ENCODE measurements at regions not wholly inside any gene's neighbourhood (a gene's known extent, or its start where the extent isn't known, plus 50 kb on each side); places are given as distances from the start of the nearest gene placed in this dataset.
"Not testable (repeated sequence)": the region's sequence is repeated elsewhere in the genome, so short reads cannot be mapped to it uniquely, and the experiment has no call there.

DNA sequence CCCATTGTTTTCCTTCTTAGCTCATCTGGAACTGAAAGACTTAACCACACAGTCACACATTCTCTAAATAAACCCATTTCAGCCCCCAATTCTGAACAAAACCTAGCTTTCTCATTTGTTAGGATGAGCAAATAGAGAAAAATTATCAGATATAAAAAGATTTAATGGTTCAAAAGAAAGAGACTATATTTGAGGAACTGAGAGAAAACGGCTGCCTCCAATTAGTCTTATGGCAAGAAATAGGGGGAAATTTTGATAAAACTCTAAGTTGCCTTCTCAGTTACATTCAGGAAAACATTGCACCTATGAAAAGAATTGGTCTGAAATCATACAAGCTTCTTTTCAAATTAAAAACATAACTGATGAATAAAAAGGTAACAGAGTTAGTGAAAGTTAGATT lies 63.7 kb upstream of the ALDH1B1 start:
- Histone ChIP-seq H3K9ac (ENCODE audit: low read length) (no peak overlapping the region), H3K4me3 (ENCODE audit: low read length) (no peak overlapping the region), H3F3A (ENCODE audit: low read length, unreplicated experiment) (no peaks in the 10 kb centered on the region), H3K9me3 (ENCODE audit: low read length) (no peaks in the 10 kb centered on the region), H3K27ac (ENCODE audit: low read length) (no peak overlapping the region), H3K9me2 (replicated peaks; ENCODE audit: low read length) (no peaks in the 10 kb centered on the region), H3K36me3 (ENCODE audit: low read depth, low read length) (no peaks in the 10 kb centered on the region), H3K27me3 (ENCODE audit: low read length) (no peaks in the 10 kb centered on the region), H3K4me1 (ENCODE audit: insufficient read depth, low read length) (no peaks in the 10 kb centered on the region), H2AFZ (ENCODE audit: low read length) (no peak overlapping the region), H3K79me2 (ENCODE audit: low read length) (no peaks in the 10 kb centered on the region), H3K4me2 (ENCODE audit: low read length) (no peak overlapping the region), H4K20me1 (ENCODE audit: low read length) (no peaks in the 10 kb centered on the region)
- intact Hi-C loops (cut with micrococcal nuclease), result no loop called here
- ATAC-seq, result no peak
- ChIA-PET CTCF (no interaction called here), POLR2A (ENCODE audit: unreplicated experiment) (no interaction called here)
- TF ChIP-seq EZH2 (IDR thresholded peaks at IDR 0.05; ENCODE audit: low read length, unreplicated experiment), result no peak
- no peak for TF ChIP-seq EZH2phosphoT487 (IDR thresholded peaks at IDR 0.05; ENCODE audit: borderline replicate concordance, low read length)
- TF ChIP-seq, protein P1, sequence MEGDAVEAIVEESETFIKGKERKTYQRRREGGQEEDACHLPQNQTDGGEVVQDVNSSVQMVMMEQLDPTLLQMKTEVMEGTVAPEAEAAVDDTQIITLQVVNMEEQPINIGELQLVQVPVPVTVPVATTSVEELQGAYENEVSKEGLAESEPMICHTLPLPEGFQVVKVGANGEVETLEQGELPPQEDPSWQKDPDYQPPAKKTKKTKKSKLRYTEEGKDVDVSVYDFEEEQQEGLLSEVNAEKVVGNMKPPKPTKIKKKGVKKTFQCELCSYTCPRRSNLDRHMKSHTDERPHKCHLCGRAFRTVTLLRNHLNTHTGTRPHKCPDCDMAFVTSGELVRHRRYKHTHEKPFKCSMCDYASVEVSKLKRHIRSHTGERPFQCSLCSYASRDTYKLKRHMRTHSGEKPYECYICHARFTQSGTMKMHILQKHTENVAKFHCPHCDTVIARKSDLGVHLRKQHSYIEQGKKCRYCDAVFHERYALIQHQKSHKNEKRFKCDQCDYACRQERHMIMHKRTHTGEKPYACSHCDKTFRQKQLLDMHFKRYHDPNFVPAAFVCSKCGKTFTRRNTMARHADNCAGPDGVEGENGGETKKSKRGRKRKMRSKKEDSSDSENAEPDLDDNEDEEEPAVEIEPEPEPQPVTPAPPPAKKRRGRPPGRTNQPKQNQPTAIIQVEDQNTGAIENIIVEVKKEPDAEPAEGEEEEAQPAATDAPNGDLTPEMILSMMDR (conservative IDR thresholded peaks at IDR 0.05; ENCODE audit: low read depth, low read length), result no peak
- no TSS peak for BruUV-seq (replicated peaks)
- DNase-seq, result no peak

DNA sequence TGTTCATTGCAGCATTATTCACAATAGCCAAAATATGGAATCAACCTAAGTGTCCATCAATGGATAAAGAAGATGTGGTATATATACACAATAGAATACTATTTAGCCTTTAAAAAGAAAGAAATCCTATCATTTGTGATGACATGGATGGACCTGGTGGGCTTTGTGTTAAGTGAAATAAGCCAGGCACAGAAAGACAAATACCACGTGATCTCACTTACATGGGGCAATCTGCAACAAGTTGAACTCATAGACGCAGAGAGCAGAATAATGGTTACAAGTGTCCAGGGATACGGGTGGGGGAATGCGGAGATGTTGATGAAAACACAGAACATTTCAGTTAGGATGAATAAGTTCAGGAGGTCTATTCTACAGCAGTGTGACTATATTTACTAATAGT lies 66.4 kb upstream of the ALDH1B1 start:
- intact Hi-C loops (cut with micrococcal nuclease), result no loop called here
- ATAC-seq (no peak), DNase-seq (no peak)
- Histone ChIP-seq H2AFZ (ENCODE audit: low read length) (no peak overlapping the region), H3K4me2 (ENCODE audit: low read length) (no peak overlapping the region), H4K20me1 (ENCODE audit: low read length) (no peaks in the 10 kb centered on the region), H3K9me2 (replicated peaks; ENCODE audit: low read length) (no peaks in the 10 kb centered on the region), H3K9ac (ENCODE audit: low read length) (no peak overlapping the region), H3K27ac (ENCODE audit: low read length) (no peak overlapping the region), H3K79me2 (ENCODE audit: low read length) (no peaks in the 10 kb centered on the region), H3K36me3 (ENCODE audit: low read depth, low read length) (no peaks in the 10 kb centered on the region), H3K27me3 (ENCODE audit: low read length) (0 out of 2 replicates have a peak, but pooled peaks cover 5% of the 10 kb centered on the region), H3K4me3 (ENCODE audit: low read length) (no peak overlapping the region), H3K4me1 (ENCODE audit: insufficient read depth, low read length) (no peaks in the 10 kb centered on the region), H3K9me3 (ENCODE audit: low read length) (no peaks in the 10 kb centered on the region), H3F3A (ENCODE audit: low read length, unreplicated experiment) (no peaks in the 10 kb centered on the region)
- BruUV-seq (replicated peaks), result no TSS peak
- TF ChIP-seq EZH2 (IDR thresholded peaks at IDR 0.05; ENCODE audit: low read length, unreplicated experiment) (no peak), EZH2phosphoT487 (IDR thresholded peaks at IDR 0.05; ENCODE audit: borderline replicate concordance, low read length) (no peak)
- TF ChIP-seq, protein P1 (conservative IDR thresholded peaks at IDR 0.05; ENCODE audit: low read depth, low read length), result no peak
- ChIA-PET CTCF (no interaction called here), POLR2A (ENCODE audit: unreplicated experiment) (no interaction called here)

DNA sequence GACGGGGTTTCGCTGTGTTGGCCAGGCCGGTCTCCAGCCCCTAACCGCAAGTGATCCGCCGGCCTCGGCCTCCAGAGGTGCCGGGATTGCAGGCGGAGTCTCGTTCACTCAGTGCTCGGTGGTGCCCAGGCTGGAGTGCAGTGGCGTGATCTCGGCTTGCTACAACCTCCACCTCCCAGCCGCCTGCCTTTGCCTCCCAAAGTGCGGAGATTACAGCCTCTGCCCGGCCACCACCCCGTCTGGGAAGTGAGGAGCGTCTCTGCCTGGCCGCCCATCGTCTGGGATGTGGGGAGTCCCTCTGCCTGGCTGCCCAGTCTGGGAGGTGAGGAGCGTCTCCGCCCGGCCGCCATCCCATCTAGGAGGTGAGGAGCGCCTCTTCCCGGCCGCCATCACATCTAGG lies 68.3 kb upstream of the ALDH1B1 start:
- H3K9me2 ChIP-seq (replicated peaks; ENCODE audit: low read length); H4K20me1 ChIP-seq (ENCODE audit: low read length); ATAC-seq; H3K4me1 ChIP-seq (ENCODE audit: insufficient read depth, low read length); H3F3A ChIP-seq (ENCODE audit: low read length, unreplicated experiment); H3K79me2 ChIP-seq (ENCODE audit: low read length); H2AFZ ChIP-seq (ENCODE audit: low read length); H3K27me3 ChIP-seq (ENCODE audit: low read length); BruUV-seq (replicated peaks); H3K27ac ChIP-seq (ENCODE audit: low read length); H3K4me3 ChIP-seq (ENCODE audit: low read length); H3K9ac ChIP-seq (ENCODE audit: low read length); H3K9me3 ChIP-seq (ENCODE audit: low read length); H3K36me3 ChIP-seq (ENCODE audit: low read depth, low read length); intact Hi-C loops (cut with micrococcal nuclease); CTCF ChIA-PET; H3K4me2 ChIP-seq (ENCODE audit: low read length); POLR2A ChIA-PET (ENCODE audit: unreplicated experiment); DNase-seq: not testable (repeated sequence)

All from PC-3 (cell line).